HG03108 (cell line): ENCODE measurements at regions not wholly inside any gene's neighbourhood (a gene's known extent, or its start where the extent isn't known, plus 50 kb on each side); places are given as distances from the start of the nearest gene placed in this dataset.

Experiments
- ATAC-seq: cut with Tn5 transposase; IDR thresholded peaks from one replicate; pipeline ENCODE4 v1.9.1; 2021; ENCODE audit warnings: moderate library complexity; ENCODE audit not compliant: unreplicated experiment

DNA sequence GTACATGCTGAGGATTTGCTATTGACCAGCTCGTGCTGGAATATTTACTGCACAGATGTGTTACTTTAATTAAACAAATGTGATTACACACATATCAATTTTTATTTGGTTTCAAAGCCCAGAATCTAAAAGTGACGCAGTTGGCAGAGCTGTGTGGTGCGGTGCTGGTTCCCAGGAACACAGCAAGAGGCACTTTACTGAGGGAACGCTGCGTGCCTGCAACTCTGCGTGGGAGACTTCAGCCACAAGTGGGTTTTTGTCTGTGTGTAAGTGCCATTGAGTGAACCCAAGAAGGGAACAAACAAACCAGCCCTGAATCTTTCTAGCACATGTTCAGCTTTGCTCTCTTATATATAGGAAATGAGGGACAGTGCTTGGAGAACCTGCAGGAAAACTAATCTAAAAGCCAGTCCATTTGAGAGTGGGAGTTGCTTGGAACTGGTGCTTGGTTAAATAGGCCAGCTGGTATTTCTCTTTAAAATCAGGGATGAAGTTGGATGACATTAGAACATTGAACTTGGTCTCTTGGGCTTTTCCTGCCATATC, 196.6 kb upstream of the CELF4 start:
- no peak for ATAC-seq

DNA sequence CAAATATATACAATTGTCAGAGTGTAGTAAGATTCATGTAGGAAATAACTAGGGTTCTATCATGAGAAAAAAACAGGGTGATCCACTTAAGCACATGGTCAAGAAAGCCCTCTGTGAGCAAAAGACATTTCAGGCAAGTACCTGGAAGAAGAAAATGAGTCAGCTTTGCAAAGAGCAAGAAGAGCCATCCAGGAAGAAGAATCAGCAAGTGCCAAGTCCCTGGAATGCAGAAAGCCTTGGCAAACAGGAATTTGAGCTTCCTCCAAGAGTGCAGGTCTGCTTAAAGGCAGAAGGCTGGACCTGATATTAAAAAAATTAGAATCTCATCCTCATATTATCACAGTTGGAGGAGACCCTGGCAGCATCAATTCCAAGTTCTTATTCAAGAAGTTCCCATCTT, 188.5 kb upstream of the CELF4 start:
- no peak for ATAC-seq

- ATAC-seq: no peak
These were observed 176.8 kb upstream of the CELF4 start for GRCh38 chr18:37742436-37742835.

DNA sequence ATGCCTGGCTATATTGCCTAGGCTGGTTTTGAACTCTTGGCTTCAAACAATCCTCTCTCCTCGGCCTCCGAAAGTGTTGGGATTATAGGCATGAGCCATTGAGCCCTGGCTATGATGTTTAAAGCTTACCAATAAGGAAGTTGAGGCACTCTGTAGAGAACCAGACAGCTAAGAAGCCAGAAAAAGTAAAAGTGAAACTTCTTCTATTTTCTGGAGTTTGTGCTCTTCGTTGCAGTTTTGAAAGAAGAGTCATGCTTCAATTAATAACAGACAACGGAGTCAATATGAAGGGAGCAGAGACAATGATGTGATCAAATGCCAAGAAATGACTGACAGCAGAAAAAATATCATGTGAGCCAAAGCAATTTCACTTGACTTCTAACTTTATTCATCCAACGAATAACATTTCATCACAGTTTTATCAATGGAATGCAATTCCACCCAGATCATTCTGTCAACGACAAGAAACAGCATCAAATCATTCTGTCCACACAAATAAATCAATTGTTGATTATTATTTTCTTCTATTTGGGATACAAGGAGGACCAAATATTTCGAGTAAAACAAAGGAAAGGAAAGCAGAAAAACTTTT, 175.5 kb upstream of the CELF4 start:
- ATAC-seq: no peak

DNA sequence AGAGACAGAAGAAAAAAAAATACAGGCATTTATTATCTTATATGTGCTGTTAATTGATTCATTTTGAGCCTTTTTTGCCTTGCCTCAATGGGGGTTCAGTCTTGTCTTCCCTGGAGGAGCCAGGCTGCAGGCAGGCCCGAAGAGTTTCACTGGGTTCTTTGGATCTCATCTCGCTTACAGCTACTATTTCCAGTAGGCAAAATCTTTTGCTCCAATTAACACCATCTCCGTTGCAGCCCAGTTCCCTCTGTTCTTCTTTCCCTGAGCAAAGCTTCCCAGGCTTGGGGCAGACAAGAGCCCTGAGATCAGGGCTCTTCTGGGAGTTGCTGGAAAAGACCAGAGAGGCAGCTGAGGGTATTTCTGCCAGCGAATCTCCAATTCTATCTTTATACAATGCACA, 168.8 kb upstream of the CELF4 start:
- no peak for ATAC-seq

DNA sequence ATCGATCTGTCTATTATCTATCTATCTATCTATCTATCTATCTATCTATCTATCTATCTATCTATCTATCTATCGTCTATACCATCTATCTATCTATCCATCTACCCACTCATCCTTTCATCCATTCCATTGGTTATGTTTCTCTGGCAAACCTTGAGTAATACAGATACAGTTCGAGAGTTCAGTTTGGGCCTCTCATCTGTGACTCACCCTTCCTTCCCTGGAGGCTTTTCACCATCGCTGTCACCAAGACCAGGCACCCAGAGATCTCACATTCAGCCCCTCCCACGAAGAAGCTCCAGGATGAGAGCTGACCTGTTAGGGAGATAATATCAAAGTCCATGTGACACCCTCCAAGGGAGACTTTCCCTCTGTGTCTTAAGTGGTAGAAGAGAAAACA, 164.1 kb upstream of the CELF4 start:
- no peak for ATAC-seq

DNA sequence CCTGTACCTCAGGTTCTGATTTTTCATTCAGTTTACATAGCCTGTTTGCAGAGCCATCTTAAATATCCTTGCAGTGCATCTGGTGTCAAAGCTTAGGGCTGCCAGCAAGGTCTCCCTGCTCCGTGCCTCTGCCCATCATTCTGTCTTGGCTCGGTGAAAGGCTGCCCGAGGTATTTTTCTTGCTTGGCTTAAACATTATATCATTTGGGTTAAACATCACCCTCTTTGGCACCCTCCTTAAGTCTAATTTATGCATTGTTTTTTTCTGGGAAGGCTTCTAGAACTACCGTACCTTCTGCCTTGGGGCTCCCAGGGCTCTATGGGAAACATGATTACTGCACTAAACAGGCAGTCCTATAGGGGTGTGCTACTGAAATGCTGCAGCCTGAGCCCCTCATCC, 158.6 kb upstream of the CELF4 start:
- no peak for ATAC-seq

- no peak for ATAC-seq
These were observed 156.2 kb upstream of the CELF4 start for GRCh38 chr18:37721544-37722522.

DNA sequence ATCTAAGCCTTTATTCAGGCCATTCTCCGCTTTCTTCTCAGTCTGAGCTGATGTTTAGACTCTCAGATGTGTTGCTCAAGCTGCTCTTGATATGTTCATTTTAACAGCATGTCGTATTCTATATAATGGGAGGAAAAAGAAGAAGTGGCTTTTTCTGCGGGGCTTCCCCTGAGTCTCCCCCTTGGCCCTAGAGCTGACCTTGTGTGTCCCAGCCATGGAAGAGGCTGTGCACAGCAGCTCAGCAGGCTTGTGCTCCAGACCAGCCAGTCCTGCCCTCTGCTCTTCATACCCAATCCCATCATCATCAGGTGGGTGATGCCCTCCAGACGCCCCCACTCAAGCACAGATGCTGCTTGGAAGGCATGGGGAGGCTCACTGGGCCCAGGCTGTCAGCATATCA, 155.1 kb upstream of the CELF4 start:
- no peak for ATAC-seq

DNA sequence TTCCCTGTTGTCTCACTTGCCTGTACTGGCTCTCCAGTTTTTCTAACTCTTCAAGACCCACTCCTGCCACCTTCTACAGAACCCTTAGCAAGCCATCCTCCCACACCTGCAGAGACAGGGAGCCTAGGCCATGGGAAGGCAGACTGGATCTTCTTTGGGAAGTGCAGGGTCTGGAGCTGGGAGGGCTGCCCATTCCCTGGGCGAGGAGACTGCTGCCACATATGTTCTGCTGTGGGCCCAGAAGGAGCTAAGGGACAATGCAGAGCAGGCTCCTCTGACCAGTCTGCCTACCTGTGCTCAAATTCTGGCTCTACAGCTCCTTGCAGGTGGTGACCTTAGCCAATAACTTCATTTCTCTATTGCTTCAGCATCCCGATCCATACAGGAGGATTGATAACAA, 152.1 kb upstream of the CELF4 start:
- no peak for ATAC-seq

DNA sequence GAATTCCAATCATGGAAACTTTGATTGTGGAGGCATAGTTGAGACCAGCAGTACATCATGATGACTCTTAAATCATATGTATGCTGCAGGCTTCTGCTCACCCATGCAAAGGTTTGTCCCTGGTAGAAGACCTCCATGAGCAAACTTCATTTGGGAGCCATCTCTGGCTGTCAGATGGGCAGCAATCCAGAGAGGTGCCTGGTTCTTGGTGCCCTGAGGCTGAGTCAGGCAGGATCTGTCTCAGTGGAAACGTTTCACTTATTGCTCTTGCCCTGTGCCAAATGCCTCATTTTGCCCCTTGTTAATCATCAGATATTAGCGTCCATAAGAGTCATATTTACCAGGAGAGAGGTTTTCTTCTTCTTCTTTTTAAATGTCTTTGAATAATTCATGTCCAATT, 151.5 kb upstream of the CELF4 start:
- ATAC-seq: no peak

DNA sequence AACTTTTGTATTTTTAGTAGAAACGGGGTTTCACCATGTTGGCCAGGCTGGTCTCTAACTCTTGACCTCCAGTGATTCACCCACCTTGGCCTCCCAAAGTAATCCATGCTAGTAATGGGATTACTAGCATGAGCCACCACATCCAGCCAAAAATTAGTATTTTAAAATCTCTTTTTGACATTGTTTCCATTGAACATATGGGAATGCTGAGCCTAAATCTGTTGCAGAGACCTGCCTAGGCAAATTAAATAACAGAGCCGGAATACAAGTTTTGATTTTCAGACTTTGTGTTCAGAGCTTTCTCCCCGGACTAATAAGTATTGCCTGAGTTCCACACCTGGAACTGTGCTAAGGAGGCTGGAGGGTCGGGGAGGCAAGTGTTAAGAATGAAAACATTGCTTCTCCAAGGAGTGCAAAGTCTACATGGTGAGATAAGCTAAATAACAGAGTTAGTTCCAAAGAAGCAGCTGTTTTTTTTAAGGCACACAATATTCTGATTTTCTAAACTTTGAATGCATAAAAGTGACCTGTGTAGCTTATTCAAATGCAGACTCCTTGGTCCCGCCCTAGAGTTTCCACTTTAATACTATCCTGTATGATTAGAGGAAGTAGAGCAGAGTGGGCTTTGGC, 150.6 kb upstream of the CELF4 start:
- ATAC-seq: no peak

GRCh38 chr18:37714691-37715090, 149.1 kb upstream of the CELF4 start:
- no peak for ATAC-seq

DNA sequence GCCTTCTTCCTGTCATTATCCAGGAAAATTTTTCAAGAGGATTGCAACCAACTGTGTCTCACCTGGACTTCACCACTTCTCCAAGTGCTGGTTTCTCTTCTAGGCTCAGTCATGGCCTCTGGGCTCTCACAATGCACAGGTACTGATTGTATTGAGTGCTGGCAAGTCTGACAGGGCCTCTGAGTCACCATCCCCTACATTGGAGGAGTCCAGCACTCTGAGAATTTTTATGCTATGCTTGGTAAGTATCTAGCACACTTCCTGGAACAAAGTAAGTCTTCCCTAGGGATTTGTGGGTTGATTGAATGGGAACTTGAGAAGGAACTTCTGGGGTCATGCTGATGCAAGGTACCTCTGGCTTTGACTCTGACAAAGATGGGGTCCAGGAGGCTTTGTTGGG, 147.2 kb upstream of the CELF4 start:
- no peak for ATAC-seq

- ATAC-seq: no peak
These were observed 146.3 kb upstream of the CELF4 start for GRCh38 chr18:37711766-37712505.

DNA sequence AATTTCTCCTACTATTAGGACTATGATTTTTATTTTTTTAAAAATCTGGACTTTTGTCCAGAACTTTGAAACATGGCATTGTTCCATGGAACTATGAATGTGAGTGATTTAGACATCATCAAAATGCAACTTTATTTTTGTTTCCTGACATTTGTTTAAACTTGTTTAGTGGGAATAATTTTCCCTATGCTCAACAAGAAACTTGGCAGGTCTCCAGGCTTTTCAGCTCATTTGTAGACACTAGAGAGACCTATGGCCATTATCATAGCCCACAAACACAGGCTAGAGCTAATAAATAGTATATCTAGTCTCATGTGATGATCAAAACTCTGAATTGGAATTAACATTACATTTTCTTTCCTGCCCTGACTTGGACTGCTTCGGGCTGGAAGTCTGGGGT, 145.1 kb upstream of the CELF4 start:
- ATAC-seq: no peak

GRCh38 chr18:37709740-37710139, 144.1 kb upstream of the CELF4 start:
- no peak for ATAC-seq

DNA sequence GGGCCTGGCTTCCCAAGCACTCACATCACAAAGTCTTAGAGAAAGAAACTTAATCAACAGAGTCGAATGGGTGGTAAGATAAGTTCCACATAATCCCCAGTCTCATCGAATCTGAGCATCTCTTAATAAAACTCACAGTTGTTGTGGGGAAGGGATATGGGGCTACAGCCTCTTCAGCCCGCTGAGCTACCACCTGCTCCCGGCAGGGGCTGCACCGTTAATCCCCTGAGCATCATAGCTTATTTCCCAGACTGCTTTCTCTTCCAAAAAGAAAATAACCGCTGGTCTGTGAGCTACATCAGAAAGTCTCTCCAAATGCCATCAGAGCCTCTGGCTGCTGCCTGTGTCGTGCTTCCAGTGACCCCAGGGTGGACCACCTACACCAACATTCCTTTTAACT, 139.4 kb upstream of the CELF4 start:
- ATAC-seq: no peak

- ATAC-seq: no peak
These were observed 137.2 kb upstream of the CELF4 start for GRCh38 chr18:37702841-37703240.

- no peak for ATAC-seq
These were observed 136.4 kb upstream of the CELF4 start for GRCh38 chr18:37701967-37702366.

GRCh38 chr18:37698508-37699040, 133.0 kb upstream of the CELF4 start:
- no peak for ATAC-seq
